ENCODE measurements at regions not wholly inside any gene's neighbourhood (a gene's known extent, or its start where the extent isn't known, plus 50 kb on each side); places are given as distances from the start of the nearest gene placed in this dataset.
A peak's percentile ranks its signal among the peaks of the same experiment; 100 is the strongest.

GRCh38 chrX:25204182-25204581 is 188.4 kb upstream of the ARX start:
- DNase-seq (ENCODE audit: low read depth) = no peak
- TF ChIP-seq, protein P1, sequence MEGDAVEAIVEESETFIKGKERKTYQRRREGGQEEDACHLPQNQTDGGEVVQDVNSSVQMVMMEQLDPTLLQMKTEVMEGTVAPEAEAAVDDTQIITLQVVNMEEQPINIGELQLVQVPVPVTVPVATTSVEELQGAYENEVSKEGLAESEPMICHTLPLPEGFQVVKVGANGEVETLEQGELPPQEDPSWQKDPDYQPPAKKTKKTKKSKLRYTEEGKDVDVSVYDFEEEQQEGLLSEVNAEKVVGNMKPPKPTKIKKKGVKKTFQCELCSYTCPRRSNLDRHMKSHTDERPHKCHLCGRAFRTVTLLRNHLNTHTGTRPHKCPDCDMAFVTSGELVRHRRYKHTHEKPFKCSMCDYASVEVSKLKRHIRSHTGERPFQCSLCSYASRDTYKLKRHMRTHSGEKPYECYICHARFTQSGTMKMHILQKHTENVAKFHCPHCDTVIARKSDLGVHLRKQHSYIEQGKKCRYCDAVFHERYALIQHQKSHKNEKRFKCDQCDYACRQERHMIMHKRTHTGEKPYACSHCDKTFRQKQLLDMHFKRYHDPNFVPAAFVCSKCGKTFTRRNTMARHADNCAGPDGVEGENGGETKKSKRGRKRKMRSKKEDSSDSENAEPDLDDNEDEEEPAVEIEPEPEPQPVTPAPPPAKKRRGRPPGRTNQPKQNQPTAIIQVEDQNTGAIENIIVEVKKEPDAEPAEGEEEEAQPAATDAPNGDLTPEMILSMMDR (IDR thresholded peaks at IDR 0.05; ENCODE audit: control insufficient read depth, extremely low read depth, insufficient read depth) = no peak

DNA sequence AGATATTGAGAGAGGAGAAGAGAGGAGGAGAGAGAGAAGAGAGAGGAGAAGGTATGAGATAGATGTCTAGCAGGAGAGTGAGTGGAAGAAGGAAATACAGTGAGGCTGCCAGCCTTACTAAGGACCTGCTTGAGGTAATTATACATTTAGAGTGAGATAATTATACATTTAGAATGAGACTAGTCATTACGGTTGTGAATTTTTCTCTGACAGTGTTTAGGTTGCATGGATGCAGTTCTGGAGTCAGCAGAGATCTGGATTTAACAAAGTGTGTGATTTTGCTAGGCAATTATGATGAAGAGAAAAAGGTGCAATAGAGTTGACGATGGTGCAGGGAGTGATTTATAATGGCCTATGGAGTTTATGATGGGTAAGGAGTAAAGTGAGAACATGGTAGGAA is 187.1 kb upstream of the ARX start:
- TF ChIP-seq, protein P1 (IDR thresholded peaks at IDR 0.05; ENCODE audit: control insufficient read depth, extremely low read depth, insufficient read depth) = no peak
- no peak for DNase-seq (ENCODE audit: low read depth)

More at GRCh38 chrX:25204182-25204581, 188.4 kb upstream of the ARX start:
- H3K4me3 ChIP-seq (ENCODE audit: low read depth, low read length) = no peak overlapping the region

GRCh38 chrX:25198891-25199290 is 183.1 kb upstream of the ARX start:
- no peak overlapping the region for H3K4me3 ChIP-seq (ENCODE audit: low read depth, low read length)
- TF ChIP-seq, protein P1 (IDR thresholded peaks at IDR 0.05; ENCODE audit: control insufficient read depth, extremely low read depth, insufficient read depth) = no peak
- DNase-seq (ENCODE audit: low read depth) = no peak

More for the DNA sequence above, 187.1 kb upstream of the ARX start:
- no peak overlapping the region for H3K4me3 ChIP-seq (ENCODE audit: low read depth, low read length)

GRCh38 chrX:25198253-25198652 is 182.5 kb upstream of the ARX start:
- peak; percentile 31 for DNase-seq (ENCODE audit: low read depth)
- H3K4me3 ChIP-seq (ENCODE audit: low read depth, low read length) = no peak overlapping the region
- TF ChIP-seq, protein P1 (IDR thresholded peaks at IDR 0.05; ENCODE audit: control insufficient read depth, extremely low read depth, insufficient read depth) = no peak

DNA sequence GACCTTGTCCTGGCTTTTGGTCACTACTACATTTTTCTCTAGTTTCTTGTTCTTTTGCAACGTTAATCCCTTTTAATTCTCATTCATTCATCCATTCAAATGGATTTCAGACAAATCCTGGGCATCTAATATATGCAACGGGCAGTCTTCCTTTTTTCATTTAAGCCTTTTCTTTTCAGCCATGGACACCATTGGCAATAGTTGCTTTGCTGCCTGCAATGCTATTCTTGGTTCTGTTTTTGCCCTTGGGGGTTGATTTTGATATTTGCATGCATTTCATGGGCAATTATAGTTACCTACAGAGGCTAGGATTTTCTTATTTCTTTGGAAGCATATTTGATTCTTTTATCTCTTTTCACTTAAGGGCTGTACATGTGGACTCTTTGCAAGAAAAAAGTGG is 180.5 kb upstream of the ARX start:
- TF ChIP-seq, protein P1 (IDR thresholded peaks at IDR 0.05; ENCODE audit: control insufficient read depth, extremely low read depth, insufficient read depth) = no peak
- DNase-seq (ENCODE audit: low read depth) = no peak
- H3K4me3 ChIP-seq (ENCODE audit: low read depth, low read length) = no peak overlapping the region

GRCh38 chrX:25191403-25191802 is 175.6 kb upstream of the ARX start:
- TF ChIP-seq, protein P1 (IDR thresholded peaks at IDR 0.05; ENCODE audit: control insufficient read depth, extremely low read depth, insufficient read depth) = peak; percentile 13; the same call in 1 of the 2 replicates

DNA sequence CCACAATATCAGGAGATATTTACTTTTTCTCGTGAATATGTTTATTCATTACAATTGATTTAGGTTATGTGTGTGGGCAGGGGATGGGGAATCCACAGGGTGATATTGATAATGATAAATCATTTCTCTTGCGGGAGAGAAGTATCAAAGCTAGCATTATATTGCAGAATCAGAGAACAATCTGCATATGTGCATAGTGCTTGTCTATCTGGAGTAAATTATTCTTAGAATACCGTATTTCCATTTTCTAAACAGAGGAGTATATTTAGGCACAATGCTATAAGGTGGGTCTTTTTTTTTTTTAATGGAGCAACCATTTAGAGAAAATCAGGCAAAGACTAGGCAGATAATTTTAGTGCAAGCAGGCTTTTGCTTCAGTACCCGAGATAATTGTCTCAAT is 166.0 kb upstream of the ARX start:
- no peak for DNase-seq (ENCODE audit: low read depth)
- TF ChIP-seq, protein P1 (IDR thresholded peaks at IDR 0.05; ENCODE audit: control insufficient read depth, extremely low read depth, insufficient read depth) = no peak
- no peak overlapping the region for H3K4me3 ChIP-seq (ENCODE audit: low read depth, low read length)

More at GRCh38 chrX:25191403-25191802, 175.6 kb upstream of the ARX start:
- H3K4me3 ChIP-seq (ENCODE audit: low read depth, low read length) = no peak overlapping the region
- DNase-seq (ENCODE audit: low read depth) = no peak

All from LNCaP clone FGC (cell line).